Smooth muscle cell (in vitro differentiated cells): ENCODE measurements at regions not wholly inside any gene's neighbourhood (a gene's known extent, or its start where the extent isn't known, plus 50 kb on each side); places are given as distances from the start of the nearest gene placed in this dataset.

Experiments
- DNase-seq: peaks from one replicate; lab custom pipeline; 2025; ENCODE audit not compliant: unreplicated experiment; lab: John Stamatoyannopoulos, UW
- H2AFZ ChIP-seq: fragments of 200-600 bp; sonication (generic); 2 replicates; pipeline ENCODE4 v1.6.0; 2016; ENCODE audit warnings: antibody characterized with exemption, low read depth, mild to moderate bottlenecking
- H3F3A ChIP-seq: fragments of 200-600 bp; sonication (generic); 2 replicates; pipeline ENCODE4 v1.6.0; 2017; ENCODE audit warnings: antibody characterized with exemption, low read depth
- H3K27ac ChIP-seq: fragments of 200-600 bp; sonication (generic); 2 replicates; pipeline ENCODE4 v1.5.1; 2016; ENCODE audit warnings: low read depth, mild to moderate bottlenecking
- H3K27me3 ChIP-seq: fragments of 200-600 bp; sonication (generic); 2 replicates; pipeline ENCODE4 v1.6.1; 2016; ENCODE audit warnings: low read depth, mild to moderate bottlenecking
- H3K36me3 ChIP-seq: fragments of 200-600 bp; sonication (generic); 2 replicates; pipeline ENCODE4 v1.5.1; 2016; ENCODE audit warnings: low read depth
- H3K4me1 ChIP-seq: fragments of 200-600 bp; sonication (generic); 2 replicates; pipeline ENCODE4 v1.5.1; 2016; ENCODE audit warnings: low read depth
- H3K4me2 ChIP-seq: fragments of 200-600 bp; sonication (generic); 2 replicates; pipeline ENCODE4 v1.6.0; 2016; ENCODE audit warnings: mild to moderate bottlenecking
- H3K4me3 ChIP-seq: fragments of 200-600 bp; sonication (generic); 2 replicates; pipeline ENCODE4 v1.5.1; 2016; ENCODE audit warnings: mild to moderate bottlenecking
- H3K79me2 ChIP-seq: fragments of 200-600 bp; sonication (generic); 2 replicates; pipeline ENCODE4 v1.6.0; 2016; ENCODE audit warnings: low read depth, mild to moderate bottlenecking
- H3K9ac ChIP-seq: fragments of 200-600 bp; sonication (generic); 2 replicates; pipeline ENCODE4 v1.6.0; 2016; ENCODE audit warnings: low read depth
- H3K9me3 ChIP-seq: fragments of 200-600 bp; sonication (generic); replicated peaks from 2 replicates; pipeline ENCODE4 v1.5.1; 2016; ENCODE audit warnings: low read depth
- H4K20me1 ChIP-seq: fragments of 200-600 bp; sonication (generic); 2 replicates; pipeline ENCODE4 v1.6.0; 2016; ENCODE audit warnings: low read depth
- CTCF ChIP-seq: fragments of 200-600 bp; sonication (generic); IDR thresholded peaks from 2 replicates; pipeline ENCODE4 v1.5.1; 2017; ENCODE audit warnings: borderline replicate concordance, mild to moderate bottlenecking, antibody characterized with exemption; ENCODE audit not compliant: insufficient read depth, poor library complexity, severe bottlenecking
- WGBS: methylation state at CpG from one replicate; pipeline ENCODE4 v1.1.7; 2016; ENCODE audit warnings: low lambda C conversion rate; 5-methylcytosine and 5-hydroxymethylcytosine counted together

- Histone ChIP-seq H3K4me2 (no peak overlapping the region), H3K36me3 (no peaks in the 10 kb centered on the region)
- WGBS = 60% methylated on average over 16 of the region's 16 CpGs
Observed at GRCh38 chr6:33896391-33897188, 92.8 kb upstream of the MLN start.

GRCh38 chr6:33895988-33896387, 92.2 kb upstream of the MLN start:
- no peak overlapping the region for H3K4me3 ChIP-seq
- no peaks in the 10 kb centered on the region for H3K4me1 ChIP-seq
- H4K20me1 ChIP-seq = no peaks in the 10 kb centered on the region
- 94% methylated on average over 2 of the region's 2 CpGs for WGBS
- H3K4me2 ChIP-seq = no peak overlapping the region
- no peaks in the 10 kb centered on the region for H3F3A ChIP-seq
- no peak overlapping the region for H2AFZ ChIP-seq
- no peaks in the 10 kb centered on the region for H3K79me2 ChIP-seq
- H3K9ac ChIP-seq = no peak overlapping the region
- DNase-seq = no peak
- H3K27me3 ChIP-seq = peaks cover 32% of the 10 kb centered on the region
- no peak overlapping the region for H3K27ac ChIP-seq
- H3K36me3 ChIP-seq = no peaks in the 10 kb centered on the region
- no peak for TF ChIP-seq CTCF
- H3K9me3 ChIP-seq = no peaks in the 10 kb centered on the region

More at GRCh38 chr6:33896391-33897188, 92.8 kb upstream of the MLN start:
- Histone ChIP-seq H3K79me2 (no peaks in the 10 kb centered on the region), H4K20me1 (no peaks in the 10 kb centered on the region), H3F3A (no peaks in the 10 kb centered on the region), H3K9ac (no peak overlapping the region), H3K4me1 (no peaks in the 10 kb centered on the region), H3K27ac (no peak overlapping the region), H3K27me3 (peaks cover 31% of the 10 kb centered on the region), H3K9me3 (no peaks in the 10 kb centered on the region), H3K4me3 (no peak overlapping the region), H2AFZ (no peak overlapping the region)
- no peak for TF ChIP-seq CTCF
- DNase-seq = no peak

- no peak for TF ChIP-seq CTCF
- no peak overlapping the region for H3K4me3 ChIP-seq
- 95% methylated on average over 3 of the region's 3 CpGs for WGBS
- H3K4me2 ChIP-seq = no peak overlapping the region
- H3K27ac ChIP-seq = no peak overlapping the region
- no peak for DNase-seq
- H3K9ac ChIP-seq = no peak overlapping the region
- H4K20me1 ChIP-seq = no peaks in the 10 kb centered on the region
- no peaks in the 10 kb centered on the region for H3K36me3 ChIP-seq
- H3K9me3 ChIP-seq = no peaks in the 10 kb centered on the region
- no peak overlapping the region for H2AFZ ChIP-seq
- no peaks in the 10 kb centered on the region for H3F3A ChIP-seq
- H3K79me2 ChIP-seq = no peaks in the 10 kb centered on the region
- no peaks in the 10 kb centered on the region for H3K4me1 ChIP-seq
- peaks cover 39% of the 10 kb centered on the region for H3K27me3 ChIP-seq
Observed at GRCh38 chr6:33895296-33895695, 91.5 kb upstream of the MLN start.

- no peak overlapping the region for H2AFZ ChIP-seq
- no peaks in the 10 kb centered on the region for H3K4me1 ChIP-seq
- no peaks in the 10 kb centered on the region for H3F3A ChIP-seq
- H3K4me3 ChIP-seq = no peak overlapping the region
- H3K79me2 ChIP-seq = no peaks in the 10 kb centered on the region
- H4K20me1 ChIP-seq = no peaks in the 10 kb centered on the region
- peaks cover 48% of the 10 kb centered on the region for H3K27me3 ChIP-seq
- H3K36me3 ChIP-seq = no peaks in the 10 kb centered on the region
- no peak overlapping the region for H3K27ac ChIP-seq
- no peaks in the 10 kb centered on the region for H3K9me3 ChIP-seq
- H3K9ac ChIP-seq = no peak overlapping the region
- no peak for DNase-seq
- no peak for TF ChIP-seq CTCF
- H3K4me2 ChIP-seq = no peak overlapping the region
- 95% methylated on average over 2 of the region's 2 CpGs for WGBS
Observed at GRCh38 chr6:33894438-33894837, 90.6 kb upstream of the MLN start.
